GM10266 (cell line): ENCODE measurements at regions not wholly inside any gene's neighbourhood (a gene's known extent, or its start where the extent isn't known, plus 50 kb on each side); places are given as distances from the start of the nearest gene placed in this dataset.
"Not testable (repeated sequence)": the region's sequence is repeated elsewhere in the genome, so short reads cannot be mapped to it uniquely, and the experiment has no call there.

Experiments
- DNase-seq: peaks from one replicate; pipeline ENCODE4 v3.0.0; 2012; ENCODE audit errors: extremely low spot score
- CTCF ChIP-seq: IDR thresholded peaks from 2 replicates; pipeline ENCODE4 v1.5.1; 2012; ENCODE audit warnings: mild to moderate bottlenecking, low read depth; ENCODE audit not compliant: control insufficient read depth, insufficient read depth; ENCODE audit errors: missing control alignments

- DNase-seq: peak; percentile 53
- TF ChIP-seq CTCF: peak; percentile 81
Observed at GRCh38 chr15:55108858-55109518, 87.8 kb downstream of the RSL24D1 start.

DNA sequence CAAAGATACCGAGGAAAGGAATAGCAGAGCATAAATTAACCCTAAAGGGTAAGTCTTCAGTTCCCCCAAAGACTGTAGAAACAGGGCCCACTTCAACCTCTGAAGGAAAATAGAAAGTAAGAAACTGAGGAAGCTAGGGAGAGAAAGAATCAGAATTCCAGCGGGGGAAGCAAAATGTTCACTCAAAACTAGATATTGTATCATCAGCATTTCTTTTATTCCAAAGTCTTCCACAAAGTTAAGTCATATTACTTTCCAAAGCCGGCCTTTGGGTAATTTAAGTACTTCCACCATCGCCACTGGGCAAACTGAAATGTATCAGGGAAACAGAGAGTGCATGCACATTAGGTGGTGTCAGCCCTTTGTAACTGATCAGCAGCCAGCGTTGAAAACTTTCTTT lies 88.3 kb downstream of the RSL24D1 start:
- TF ChIP-seq CTCF: no peak
- DNase-seq: no peak

- no peak for DNase-seq
- no peak for TF ChIP-seq CTCF
Observed at GRCh38 chr15:55106155-55106554, 90.6 kb downstream of the RSL24D1 start.

- no peak for TF ChIP-seq CTCF
- no peak for DNase-seq
Observed at GRCh38 chr15:55094136-55094535, 102.6 kb downstream of the RSL24D1 start.

DNA sequence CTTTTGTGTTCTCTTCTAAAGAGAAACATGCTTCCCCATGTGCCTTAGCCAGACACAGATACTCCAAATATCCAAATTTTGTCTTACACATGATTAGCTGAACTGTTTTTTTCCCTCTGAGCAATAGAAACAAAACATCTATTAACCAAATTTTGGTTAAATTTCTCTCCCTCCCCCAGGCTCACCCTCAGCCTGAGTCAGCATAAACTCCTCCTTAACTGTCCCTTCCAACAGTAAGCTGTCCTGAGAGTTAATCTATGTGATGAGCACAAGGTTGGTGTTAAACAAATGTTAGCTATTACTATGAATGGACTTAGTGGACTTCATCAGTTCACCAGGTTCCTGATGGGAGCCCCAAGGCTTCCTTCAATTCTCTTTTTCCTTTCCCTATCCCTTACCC lies 108.5 kb downstream of the RSL24D1 start:
- TF ChIP-seq CTCF: no peak
- DNase-seq: no peak

GRCh38 chr15:55084673-55085072 lies 112.1 kb downstream of the RSL24D1 start:
- TF ChIP-seq CTCF: no peak

DNA sequence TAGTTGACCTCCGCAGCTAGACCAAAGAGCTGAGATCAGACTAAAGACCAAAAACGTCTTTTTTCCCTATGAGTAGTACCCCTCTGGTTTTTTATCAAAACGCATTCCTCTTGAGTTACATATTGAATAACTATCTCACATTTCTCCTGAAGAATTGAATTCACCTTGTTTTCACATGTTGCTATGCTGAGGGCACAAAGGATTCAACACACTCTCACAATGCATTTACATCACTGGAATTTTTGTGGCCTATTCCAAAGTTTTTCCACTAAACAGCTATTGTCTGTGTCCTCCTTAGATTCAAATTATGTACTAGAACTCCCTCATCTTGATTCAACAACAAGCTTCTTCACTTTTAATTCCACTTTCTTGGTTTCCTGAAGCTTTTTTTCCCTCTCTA lies 112.5 kb downstream of the RSL24D1 start:
- DNase-seq: no peak
- TF ChIP-seq CTCF: no peak

More at GRCh38 chr15:55084673-55085072, 112.1 kb downstream of the RSL24D1 start:
- no peak for DNase-seq

DNA sequence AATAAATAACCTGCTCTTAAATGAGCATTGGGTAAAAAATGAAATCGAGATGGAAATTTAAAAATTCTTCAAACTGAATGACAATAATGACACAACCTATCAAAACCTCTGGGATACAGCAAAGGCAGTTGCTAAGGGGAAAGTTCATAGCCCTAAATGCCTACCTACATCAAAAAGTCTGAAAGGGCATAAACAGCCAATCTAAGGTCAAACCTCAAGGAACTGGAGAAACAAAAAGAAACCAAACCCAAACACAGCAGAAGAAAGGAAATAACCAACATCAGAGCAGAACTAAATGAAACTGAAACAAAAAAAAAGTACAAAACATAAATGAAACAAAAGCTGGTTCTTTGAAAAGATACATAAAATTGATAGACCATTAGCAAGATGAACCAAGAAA lies 119.7 kb downstream of the RSL24D1 start:
- DNase-seq: not testable (repeated sequence)
